NCI-H2107 treated with DMSO at 0.1 percent for 48 hours (cell line): ENCODE measurements at regions not wholly inside any gene's neighbourhood (a gene's known extent, or its start where the extent isn't known, plus 50 kb on each side); places are given as distances from the start of the nearest gene placed in this dataset.

ENCODE experiments used
- DNase-seq: peaks from one replicate; lab custom pipeline; 2025; ENCODE audit not compliant: unreplicated experiment; lab: John Stamatoyannopoulos, UW

DNA sequence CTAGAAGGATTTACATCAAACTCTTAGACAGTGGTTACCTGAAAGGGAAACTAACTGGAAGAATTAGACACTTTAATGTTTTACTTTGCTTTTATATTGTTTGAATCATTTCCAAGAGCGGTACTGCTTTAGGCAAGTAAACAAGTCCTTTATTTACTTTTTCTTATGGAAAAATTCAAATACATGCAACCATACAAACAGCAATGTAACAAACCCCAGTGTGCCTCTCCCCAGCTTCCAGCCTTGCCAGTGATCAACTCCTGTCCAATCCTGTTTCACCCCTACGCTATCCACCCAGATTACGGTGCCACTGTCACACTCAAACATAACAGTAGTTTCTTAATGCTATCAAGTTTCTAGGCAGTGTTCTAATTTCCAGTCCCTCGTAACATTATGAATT, 85.9 kb downstream of the C16orf95 start:
- no peak for DNase-seq

- no peak for DNase-seq
Measured at GRCh38 chr16:87231911-87232310, 85.3 kb downstream of the C16orf95 start.

DNA sequence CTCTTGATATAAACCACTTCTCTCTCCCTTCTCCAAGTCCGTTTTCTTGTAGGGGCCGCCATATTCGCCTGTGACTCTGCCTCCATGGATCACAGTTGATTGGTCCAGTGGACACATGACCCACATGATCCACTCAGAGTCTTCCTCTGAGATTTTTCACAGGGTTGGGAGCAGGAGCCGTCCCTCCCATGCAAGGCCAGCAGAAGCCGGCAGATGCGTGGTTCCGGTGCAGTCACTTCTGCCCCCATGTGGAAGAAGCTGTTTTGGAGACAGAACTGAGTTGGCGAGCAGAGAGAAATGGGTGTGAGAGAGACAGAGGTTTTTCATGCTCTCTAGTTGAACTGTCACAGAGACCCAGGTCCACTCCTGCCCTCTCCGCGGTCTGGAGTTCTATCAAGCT, 83.3 kb downstream of the C16orf95 start:
- no peak for DNase-seq

DNA sequence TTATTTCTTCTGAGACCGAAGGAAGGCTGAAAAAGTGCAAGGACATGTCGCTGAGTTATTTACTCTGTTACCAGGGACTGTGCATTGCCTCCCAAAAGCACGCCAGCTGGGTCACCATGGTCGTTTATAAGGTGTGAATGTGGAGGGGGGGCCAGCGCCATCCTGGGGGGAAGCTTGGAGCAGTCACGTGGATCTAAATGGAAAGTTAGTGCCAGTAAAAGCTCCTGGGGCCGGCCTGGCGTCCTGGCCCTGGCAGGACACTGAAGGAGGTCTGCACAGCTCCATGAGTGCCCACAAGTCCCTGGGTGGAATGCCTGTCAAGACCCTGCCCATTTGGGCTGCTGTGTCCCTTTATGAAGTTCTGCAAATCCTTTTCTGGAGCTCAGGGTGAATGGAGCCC, 82.6 kb downstream of the C16orf95 start:
- no peak for DNase-seq

DNA sequence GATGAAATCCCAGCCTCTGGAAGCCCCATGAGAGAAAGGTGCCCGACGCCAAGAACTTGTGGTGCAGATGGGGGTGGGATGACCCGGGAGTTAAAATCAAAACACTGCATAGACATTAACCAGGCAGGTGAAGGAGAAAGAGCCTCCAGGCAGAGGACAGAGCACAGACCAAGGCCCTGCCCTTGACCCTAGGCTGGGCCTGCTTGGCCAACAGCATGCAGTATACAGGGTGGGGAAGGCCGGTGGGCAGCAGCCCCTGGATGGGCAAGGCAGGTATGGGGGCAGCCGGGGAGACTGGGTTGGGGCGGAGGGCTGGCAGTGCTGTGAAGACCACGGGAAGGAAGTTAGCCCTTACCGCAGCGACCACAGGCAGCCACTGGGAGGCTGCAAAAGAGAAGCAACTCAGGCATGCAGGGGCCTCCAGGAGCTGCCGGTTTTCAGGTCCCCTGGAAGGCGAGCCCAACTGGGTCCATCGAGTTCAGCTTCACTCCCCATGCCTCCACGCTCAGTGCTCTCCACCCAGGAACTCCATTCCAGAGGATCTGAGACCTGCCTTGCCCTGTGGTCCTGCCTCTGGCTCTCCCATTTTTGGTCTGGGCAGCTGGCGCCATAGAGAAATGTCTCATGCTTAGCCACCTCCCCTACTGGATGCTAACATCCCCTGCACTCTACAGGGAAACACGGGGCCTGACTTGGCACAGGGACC, 81.2 kb downstream of the C16orf95 start:
- DNase-seq, result no peak

GRCh38 chr16:87236516-87237115, 80.6 kb downstream of the C16orf95 start:
- DNase-seq, result no peak

- no peak for DNase-seq
Measured at GRCh38 chr16:87238361-87238715, 78.9 kb downstream of the C16orf95 start.

- no peak for DNase-seq
Measured at GRCh38 chr16:87239545-87239944, 77.6 kb downstream of the C16orf95 start.

GRCh38 chr16:87240211-87241136, 76.7 kb downstream of the C16orf95 start:
- no peak for DNase-seq

GRCh38 chr16:87241137-87241771, 75.9 kb downstream of the C16orf95 start:
- no peak for DNase-seq

- no peak for DNase-seq
Measured at GRCh38 chr16:87243478-87243877, 73.7 kb downstream of the C16orf95 start.

DNA sequence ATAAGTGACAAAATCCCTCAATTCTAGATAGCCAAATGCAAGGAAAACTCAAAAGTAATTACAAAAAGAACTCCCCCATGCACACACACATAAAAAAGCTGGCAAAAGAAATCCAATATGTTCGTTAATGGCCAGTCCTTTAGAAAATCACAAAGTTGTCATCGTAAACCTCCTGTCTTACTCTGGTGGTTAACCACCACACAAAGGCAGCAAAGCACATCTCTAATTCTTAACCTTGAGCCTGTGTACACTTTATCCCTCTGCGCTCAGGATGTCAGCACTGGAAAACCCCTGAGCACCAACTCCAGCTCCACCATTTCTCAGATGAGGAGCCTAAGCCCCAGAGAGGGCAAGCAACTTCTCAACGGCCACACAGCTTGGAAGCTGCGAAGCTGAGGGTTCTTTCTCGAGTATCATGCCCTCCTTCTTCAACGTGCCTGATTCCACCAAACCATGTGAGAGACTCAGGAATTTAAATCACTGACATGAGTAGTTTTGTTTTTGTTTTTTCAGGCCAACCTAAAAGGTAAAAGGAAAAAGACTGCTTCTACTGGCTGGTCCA, 72.5 kb downstream of the C16orf95 start:
- DNase-seq, result no peak

DNA sequence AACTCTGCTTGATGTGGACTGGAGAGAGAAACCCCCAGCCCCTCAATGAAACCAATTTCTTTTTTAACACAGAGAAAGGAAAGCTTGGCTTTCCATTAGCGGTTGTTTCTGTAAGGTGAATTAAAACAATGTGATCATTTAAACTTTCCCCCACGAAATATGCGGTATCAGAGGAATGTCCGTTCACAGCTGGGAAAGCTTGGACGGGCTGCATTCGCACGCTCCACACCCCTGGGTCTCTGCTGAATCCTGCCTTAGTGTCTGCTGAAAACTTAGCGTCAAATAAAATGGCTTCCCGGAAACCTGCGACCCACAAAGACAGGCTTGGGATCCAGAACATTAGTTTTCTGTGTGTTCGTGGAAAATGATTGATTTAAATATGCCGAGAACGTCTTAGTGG, 71.7 kb downstream of the C16orf95 start:
- DNase-seq, result no peak

DNA sequence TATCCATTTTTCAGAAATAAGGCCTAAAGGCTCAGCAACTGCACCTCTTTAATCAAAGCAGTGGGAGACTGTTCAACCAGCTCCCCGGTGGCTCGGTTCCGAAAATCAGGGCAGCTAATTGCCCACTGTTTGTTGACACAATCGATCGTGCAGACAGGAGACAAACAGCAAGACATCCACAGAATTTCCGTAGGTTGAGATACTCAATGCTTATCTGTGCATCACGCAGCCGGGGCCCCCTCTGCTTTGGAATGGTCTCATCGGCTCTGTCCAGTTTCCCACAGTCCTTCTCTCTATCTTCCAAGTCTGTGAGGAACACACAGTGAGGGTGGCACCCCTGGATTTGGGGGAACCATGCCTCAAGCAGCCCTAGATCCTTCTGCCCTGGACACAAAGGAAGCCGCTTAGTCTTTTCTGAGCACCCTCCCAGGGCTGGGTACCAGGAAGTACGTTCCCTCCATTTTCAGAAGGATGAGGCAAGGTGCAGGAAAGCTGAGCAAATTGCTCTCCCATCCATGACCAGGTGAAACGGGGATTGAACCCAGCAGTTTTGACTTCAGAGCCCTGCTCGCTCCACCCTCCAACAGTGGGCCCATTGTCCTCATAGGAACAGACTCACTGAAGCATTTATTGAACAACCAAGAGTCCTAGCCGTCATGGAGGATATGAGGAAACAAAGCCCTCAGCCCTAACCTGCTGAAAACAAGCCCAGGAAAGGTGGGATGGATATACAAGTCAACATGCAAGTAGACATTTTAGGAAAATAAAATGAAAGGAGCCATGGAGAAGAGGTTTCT, 70.7 kb downstream of the C16orf95 start:
- no peak for DNase-seq

GRCh38 chr16:87248714-87249113, 68.5 kb downstream of the C16orf95 start:
- DNase-seq, result no peak

DNA sequence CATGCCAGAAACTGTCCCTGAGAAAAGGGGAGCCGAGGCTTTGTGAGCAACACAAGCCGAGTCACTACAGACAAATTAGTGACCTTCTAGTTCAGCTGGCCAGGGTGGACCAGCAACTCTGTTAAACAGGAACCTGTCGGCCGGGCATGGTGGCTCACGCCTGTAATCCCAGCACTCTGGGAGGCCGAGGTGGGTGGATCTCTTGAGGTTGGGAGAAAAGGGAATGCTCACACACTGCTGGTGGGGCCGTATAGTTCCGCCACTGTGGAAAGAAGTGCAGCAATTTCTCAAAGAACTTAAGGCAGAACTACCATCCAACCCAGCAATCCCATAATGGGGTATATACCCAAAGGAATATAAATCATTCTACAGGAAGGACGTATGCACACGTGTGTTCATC, 67.8 kb downstream of the C16orf95 start:
- no peak for DNase-seq

GRCh38 chr16:87250431-87250960, 66.7 kb downstream of the C16orf95 start:
- no peak for DNase-seq

- DNase-seq, result no peak
Measured at GRCh38 chr16:87252269-87252970, 64.8 kb downstream of the C16orf95 start.
